ENCODE measurements at regions not wholly inside any gene's neighbourhood (a gene's known extent, or its start where the extent isn't known, plus 50 kb on each side); places are given as distances from the start of the nearest gene placed in this dataset.
"Not testable (repeated sequence)": the region's sequence is repeated elsewhere in the genome, so short reads cannot be mapped to it uniquely, and the experiment has no call there.

DNA sequence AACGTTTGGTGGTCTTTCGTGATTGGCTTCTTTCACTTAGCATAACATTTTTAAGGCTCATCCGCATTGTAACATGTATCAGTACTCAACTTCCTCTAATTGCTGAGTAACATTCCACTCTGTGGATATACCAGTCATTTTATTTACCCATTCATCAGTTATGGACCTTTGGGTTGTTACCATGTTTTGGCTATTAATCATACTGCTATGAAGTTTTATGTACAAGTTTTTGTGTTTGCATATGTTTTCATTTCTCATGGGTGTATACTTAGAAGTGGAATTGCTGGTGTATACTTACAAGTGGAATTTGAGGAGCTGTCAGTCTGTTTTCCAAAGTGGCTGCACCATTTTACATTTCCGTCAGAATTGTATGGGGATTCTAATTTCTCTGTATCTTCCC, 78.4 kb upstream of the CDK13 start:
- H3K9me3 ChIP-seq (replicated peaks; ENCODE audit: control insufficient read depth, insufficient read depth, low read length); H4K20me1 ChIP-seq (replicated peaks; ENCODE audit: control insufficient read depth, extremely low read depth, insufficient read depth, low read length); BruUV-seq (replicated peaks); CTCF ChIA-PET; DNase-seq (ENCODE audit: low read depth, low spot score); dilution Hi-C loops (cut with MboI; ENCODE audit: extremely low pct_ligation_motif_present, low sequenced_read_pairs); intact Hi-C loops (cut with micrococcal nuclease); H3K4me3 ChIP-seq (replicated peaks in 1 of 3; ENCODE audit: insufficient read depth in 1 of 3, low read depth in 1 of 3, low read length in 3 of 3); POLR2A ChIA-PET; H2AFZ ChIP-seq (ENCODE audit: low read depth, low read length); FAIRE-seq; H3K79me2 ChIP-seq (ENCODE audit: control insufficient read depth, insufficient read depth, low read length); H3K9me1 ChIP-seq (replicated peaks; ENCODE audit: control insufficient read depth, extremely low read depth, insufficient read depth, low read length); H3K4me1 ChIP-seq (ENCODE audit: control insufficient read depth, extremely low read depth, insufficient read depth, low read length); H3K9ac ChIP-seq (replicated peaks; ENCODE audit: extremely low read depth, insufficient read depth, low read length); H3K27me3 ChIP-seq (ENCODE audit: control insufficient read depth in 2 of 2, insufficient read depth in 2 of 2, low read length in 2 of 2); H3K4me2 ChIP-seq (ENCODE audit: insufficient read depth, low read length); H3K36me3 ChIP-seq (ENCODE audit: control insufficient read depth in 2 of 2, extremely low read depth in 1 of 2, insufficient read depth in 2 of 2, low read length in 2 of 2); H3K27ac ChIP-seq (ENCODE audit: insufficient read depth, low read depth, low read length): not testable (repeated sequence)

DNA sequence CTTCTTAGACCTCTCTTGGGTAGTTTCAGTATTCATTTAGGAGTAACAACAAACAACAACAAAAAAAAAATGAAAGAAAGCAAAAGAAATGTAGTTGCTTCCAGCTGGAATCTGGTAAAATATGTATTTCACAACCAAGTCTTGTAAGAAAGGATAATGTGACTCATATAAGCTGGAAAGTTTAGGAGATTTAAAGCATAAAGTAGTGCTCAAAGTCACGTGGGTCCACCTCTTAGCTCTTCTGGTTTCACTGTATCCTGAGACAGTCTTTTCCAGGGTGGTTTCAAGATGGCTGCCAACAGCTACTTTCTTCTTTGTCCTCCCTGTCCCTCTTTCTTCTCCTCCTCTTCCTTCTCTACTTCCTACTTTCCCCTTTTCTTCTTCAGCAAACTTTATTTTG, 69.5 kb upstream of the CDK13 start:
- POLR2A ChIA-PET: no interaction called here
- H2AFZ ChIP-seq (ENCODE audit: low read depth, low read length): no peak overlapping the region
- H3K9me3 ChIP-seq (replicated peaks; ENCODE audit: control insufficient read depth, insufficient read depth, low read length): no peaks in the 10 kb centered on the region
- H3K27me3 ChIP-seq (ENCODE audit: control insufficient read depth in 2 of 2, insufficient read depth in 2 of 2, low read length in 2 of 2): no peaks in the 10 kb centered on the region
- H3K36me3 ChIP-seq (ENCODE audit: control insufficient read depth in 2 of 2, extremely low read depth in 1 of 2, insufficient read depth in 2 of 2, low read length in 2 of 2): no peaks in the 10 kb centered on the region
- H3K27ac ChIP-seq (ENCODE audit: insufficient read depth, low read depth, low read length): no peak overlapping the region
- no peak for DNase-seq (ENCODE audit: low read depth, low spot score)
- H3K79me2 ChIP-seq (ENCODE audit: control insufficient read depth, insufficient read depth, low read length): no peaks in the 10 kb centered on the region
- TF ChIP-seq, protein P1, sequence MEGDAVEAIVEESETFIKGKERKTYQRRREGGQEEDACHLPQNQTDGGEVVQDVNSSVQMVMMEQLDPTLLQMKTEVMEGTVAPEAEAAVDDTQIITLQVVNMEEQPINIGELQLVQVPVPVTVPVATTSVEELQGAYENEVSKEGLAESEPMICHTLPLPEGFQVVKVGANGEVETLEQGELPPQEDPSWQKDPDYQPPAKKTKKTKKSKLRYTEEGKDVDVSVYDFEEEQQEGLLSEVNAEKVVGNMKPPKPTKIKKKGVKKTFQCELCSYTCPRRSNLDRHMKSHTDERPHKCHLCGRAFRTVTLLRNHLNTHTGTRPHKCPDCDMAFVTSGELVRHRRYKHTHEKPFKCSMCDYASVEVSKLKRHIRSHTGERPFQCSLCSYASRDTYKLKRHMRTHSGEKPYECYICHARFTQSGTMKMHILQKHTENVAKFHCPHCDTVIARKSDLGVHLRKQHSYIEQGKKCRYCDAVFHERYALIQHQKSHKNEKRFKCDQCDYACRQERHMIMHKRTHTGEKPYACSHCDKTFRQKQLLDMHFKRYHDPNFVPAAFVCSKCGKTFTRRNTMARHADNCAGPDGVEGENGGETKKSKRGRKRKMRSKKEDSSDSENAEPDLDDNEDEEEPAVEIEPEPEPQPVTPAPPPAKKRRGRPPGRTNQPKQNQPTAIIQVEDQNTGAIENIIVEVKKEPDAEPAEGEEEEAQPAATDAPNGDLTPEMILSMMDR (IDR thresholded peaks at IDR 0.05; ENCODE audit: extremely low read depth in 1 of 2, insufficient read depth in 1 of 2, low read depth in 1 of 2, low read length in 2 of 2): no peak
- TF ChIP-seq FOS (IDR thresholded peaks at IDR 0.05; ENCODE audit: borderline replicate concordance, insufficient read depth, low read length): no peak
- no peak for TF ChIP-seq EZH2 (IDR thresholded peaks at IDR 0.05; ENCODE audit: borderline replicate concordance, low read depth, low read length, severe bottlenecking)
- TF ChIP-seq POLR2A (IDR thresholded peaks at IDR 0.05; ENCODE audit: low read depth, low read length): no peak
- no peak for TF ChIP-seq JUN (IDR thresholded peaks at IDR 0.05; ENCODE audit: borderline replicate concordance, insufficient read depth, insufficient read length, low read depth)
- TF ChIP-seq, protein P2, sequence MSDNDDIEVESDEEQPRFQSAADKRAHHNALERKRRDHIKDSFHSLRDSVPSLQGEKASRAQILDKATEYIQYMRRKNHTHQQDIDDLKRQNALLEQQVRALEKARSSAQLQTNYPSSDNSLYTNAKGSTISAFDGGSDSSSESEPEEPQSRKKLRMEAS (IDR thresholded peaks at IDR 0.05; ENCODE audit: insufficient read depth, insufficient read length): no peak
- TF ChIP-seq MYC (IDR thresholded peaks at IDR 0.05; ENCODE audit: low read depth, low read length): no peak
- no peak for TF ChIP-seq GATA2 (IDR thresholded peaks at IDR 0.05; ENCODE audit: insufficient read depth, insufficient read length, low read depth, low read length)
- no peak for TF ChIP-seq POLR2AphosphoS5 (IDR thresholded peaks at IDR 0.05; ENCODE audit: insufficient read depth, low read depth, low read length)
- intact Hi-C loops (cut with micrococcal nuclease) (no loop called here), dilution Hi-C loops (cut with MboI; ENCODE audit: extremely low pct_ligation_motif_present, low sequenced_read_pairs) (no loop called here)
- BruUV-seq (replicated peaks): no TSS peak
- H3K4me1 ChIP-seq (ENCODE audit: control insufficient read depth, extremely low read depth, insufficient read depth, low read length): no peaks in the 10 kb centered on the region
- CTCF ChIA-PET: interaction anchor here (5.7 kb wide), 1 partner anchor 15 kb away, joined by 37 read pairs; no protein-coding TSS in a partner anchor
- no peak for FAIRE-seq
- H3K4me3 ChIP-seq (replicated peaks in 1 of 3; ENCODE audit: insufficient read depth in 1 of 3, low read depth in 1 of 3, low read length in 3 of 3): no peak overlapping the region
- H3K9me1 ChIP-seq (replicated peaks; ENCODE audit: control insufficient read depth, extremely low read depth, insufficient read depth, low read length): no peaks in the 10 kb centered on the region
- no peak overlapping the region for H3K4me2 ChIP-seq (ENCODE audit: insufficient read depth, low read length)
- H4K20me1 ChIP-seq (replicated peaks; ENCODE audit: control insufficient read depth, extremely low read depth, insufficient read depth, low read length): no peaks in the 10 kb centered on the region
- no peak overlapping the region for H3K9ac ChIP-seq (replicated peaks; ENCODE audit: extremely low read depth, insufficient read depth, low read length)

Data from endothelial cell of umbilical vein (primary cell).